Peyer's patch (tissue), 4 donors: ENCODE measurements at regions not wholly inside any gene's neighbourhood (a gene's known extent, or its start where the extent isn't known, plus 50 kb on each side); places are given as distances from the start of the nearest gene placed in this dataset.

Experiments
- POLR2A ChIP-seq, 2 donors: fragments of 450-650 bp; IDR thresholded peaks; one replicate each; pipeline ENCODE4 v1.5.1; 2017; ENCODE audit warnings: antibody characterized with exemption in 2 of 2, mild to moderate bottlenecking in 2 of 2, moderate library complexity in 2 of 2
- TF ChIP-seq, protein P1 (sequence below), 6 experiments: fragments of 450-650 bp in 4 of 6; fragments of 200-600 bp in 2 of 6; sonication (generic) in 1 of 6; IDR thresholded peaks; one replicate each; pipeline ENCODE4 v1.5.1; 2017 to 2019; ENCODE audit warnings: antibody characterized with exemption in 6 of 6, mild to moderate bottlenecking in 3 of 6, moderate library complexity in 1 of 6

GRCh38 chrX:68894513-68895340 is 65.9 kb downstream of the EFNB1 start:
- TF ChIP-seq, protein P1, sequence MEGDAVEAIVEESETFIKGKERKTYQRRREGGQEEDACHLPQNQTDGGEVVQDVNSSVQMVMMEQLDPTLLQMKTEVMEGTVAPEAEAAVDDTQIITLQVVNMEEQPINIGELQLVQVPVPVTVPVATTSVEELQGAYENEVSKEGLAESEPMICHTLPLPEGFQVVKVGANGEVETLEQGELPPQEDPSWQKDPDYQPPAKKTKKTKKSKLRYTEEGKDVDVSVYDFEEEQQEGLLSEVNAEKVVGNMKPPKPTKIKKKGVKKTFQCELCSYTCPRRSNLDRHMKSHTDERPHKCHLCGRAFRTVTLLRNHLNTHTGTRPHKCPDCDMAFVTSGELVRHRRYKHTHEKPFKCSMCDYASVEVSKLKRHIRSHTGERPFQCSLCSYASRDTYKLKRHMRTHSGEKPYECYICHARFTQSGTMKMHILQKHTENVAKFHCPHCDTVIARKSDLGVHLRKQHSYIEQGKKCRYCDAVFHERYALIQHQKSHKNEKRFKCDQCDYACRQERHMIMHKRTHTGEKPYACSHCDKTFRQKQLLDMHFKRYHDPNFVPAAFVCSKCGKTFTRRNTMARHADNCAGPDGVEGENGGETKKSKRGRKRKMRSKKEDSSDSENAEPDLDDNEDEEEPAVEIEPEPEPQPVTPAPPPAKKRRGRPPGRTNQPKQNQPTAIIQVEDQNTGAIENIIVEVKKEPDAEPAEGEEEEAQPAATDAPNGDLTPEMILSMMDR (IDR thresholded peaks at IDR 0.05): peak in 2 of 6 experiments; percentile 35 to 40
- TF ChIP-seq POLR2A (IDR thresholded peaks at IDR 0.05): peak; percentile 26 to 30
